ENCODE measurements at regions not wholly inside any gene's neighbourhood (a gene's known extent, or its start where the extent isn't known, plus 50 kb on each side); places are given as distances from the start of the nearest gene placed in this dataset.
A peak's percentile ranks its signal among the peaks of the same experiment; 100 is the strongest.

DNA sequence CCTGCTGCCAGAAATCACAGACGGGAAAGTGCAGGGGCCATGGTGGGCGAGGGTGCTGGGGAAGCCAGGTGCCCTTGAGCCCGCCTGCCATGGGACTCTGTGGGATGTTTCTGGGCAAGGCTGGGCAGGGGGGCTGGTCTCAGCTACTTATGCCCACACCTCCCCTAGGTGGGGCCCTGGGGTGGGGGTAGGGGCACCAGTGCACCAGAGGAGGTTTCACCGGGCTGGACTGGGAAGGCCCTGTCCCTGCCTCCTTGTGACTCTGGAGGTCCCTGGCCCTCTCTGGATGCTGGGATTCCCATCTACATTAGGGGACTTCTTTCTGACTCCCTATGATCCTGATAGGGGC lies 75.2 kb upstream of the WNT11 start:
- CTCF ChIA-PET, result no interaction called here
- H3K27ac ChIP-seq (ENCODE audit: low read depth, low read length), result no peak overlapping the region
- no peaks in the 10 kb centered on the region for H3K36me3 ChIP-seq (ENCODE audit: control insufficient read depth in 2 of 3, insufficient read depth in 3 of 3, low read length in 3 of 3)
- intact Hi-C loops (cut with micrococcal nuclease), result no loop called here
- H3K9me3 ChIP-seq (ENCODE audit: control insufficient read depth in 2 of 3, low read length in 3 of 3), result no peaks in the 10 kb centered on the region
- Mint-ChIP-seq H3K36me3 (no peaks in the 10 kb centered on the region), H3K4me3 (no peak overlapping the region), H3K27ac (no peak overlapping the region), H3K9me3 (peaks cover 0 to 2% (median 0%) of the 10 kb centered on the region in 11 donors), H3K4me1 (peaks cover 0 to 20% (median 13%) of the 10 kb centered on the region in 7 donors), H3K27me3 (peaks cover 0 to 3% (median 0%) of the 10 kb centered on the region in 5 donors)
- ATAC-seq (no peak), DNase-seq (no peak)
- no peaks in the 10 kb centered on the region for H3K4me1 ChIP-seq (ENCODE audit: control insufficient read depth in 2 of 2, insufficient read depth in 2 of 2, low read length in 2 of 2)
- H3K4me3 ChIP-seq (ENCODE audit: low read length), result no peak overlapping the region
- no peaks in the 10 kb centered on the region for H3K27me3 ChIP-seq (ENCODE audit: control insufficient read depth in 2 of 2, insufficient read depth in 2 of 2, low read length in 2 of 2)
- POLR2A ChIA-PET, result no interaction called here

DNA sequence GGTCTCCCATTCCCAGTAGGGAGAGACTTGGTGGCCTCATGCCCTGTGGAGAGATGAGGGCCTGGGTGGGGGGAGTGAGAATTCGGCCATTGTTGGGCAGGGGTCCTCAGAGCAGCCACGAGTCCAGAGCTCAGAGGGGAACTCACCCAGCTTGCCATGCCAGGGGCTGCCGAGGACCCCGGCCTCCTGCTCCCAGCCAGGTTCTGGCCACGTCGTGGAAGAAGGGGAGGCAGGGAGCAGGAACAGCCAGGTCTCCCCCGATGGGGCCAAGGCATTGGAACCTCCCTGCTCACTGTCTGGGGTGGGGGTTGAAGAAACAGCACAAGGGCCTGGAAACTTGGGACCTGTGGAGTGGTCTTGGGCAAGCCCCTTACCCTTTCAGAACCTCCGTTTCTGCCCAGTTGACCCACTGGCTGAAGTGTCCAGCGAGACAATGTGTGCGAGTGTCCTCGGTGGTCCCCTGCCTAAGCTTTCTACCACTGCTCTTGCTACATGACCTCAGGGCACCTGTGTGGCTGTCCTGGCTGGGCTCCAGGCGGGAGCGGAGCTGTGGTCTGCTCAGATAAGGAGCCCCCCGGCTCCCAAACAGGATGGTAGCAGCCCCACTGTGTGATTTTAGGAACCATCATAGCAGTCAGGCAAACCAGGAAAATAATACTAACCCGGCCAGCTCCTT lies 74.7 kb upstream of the WNT11 start:
- H3K36me3 ChIP-seq (ENCODE audit: control insufficient read depth in 2 of 3, insufficient read depth in 3 of 3, low read length in 3 of 3), result no peaks in the 10 kb centered on the region
- CTCF ChIA-PET, result no interaction called here
- peaks cover 0 to 15% (median 8%) of the 10 kb centered on the region in 7 donors for H3K4me1 Mint-ChIP-seq
- no peaks in the 10 kb centered on the region for H3K27me3 ChIP-seq (ENCODE audit: control insufficient read depth in 2 of 2, insufficient read depth in 2 of 2, low read length in 2 of 2)
- no peak overlapping the region for H3K27ac Mint-ChIP-seq
- intact Hi-C loops (cut with micrococcal nuclease), result no loop called here
- no peaks in the 10 kb centered on the region for H3K36me3 Mint-ChIP-seq
- H3K4me3 Mint-ChIP-seq, result no peak overlapping the region
- DNase-seq (no peak), ATAC-seq (no peak)
- no peaks in the 10 kb centered on the region for H3K4me1 ChIP-seq (ENCODE audit: control insufficient read depth in 2 of 2, insufficient read depth in 2 of 2, low read length in 2 of 2)
- POLR2A ChIA-PET, result no interaction called here
- peaks cover 0 to 3% (median 0%) of the 10 kb centered on the region in 5 donors for H3K27me3 Mint-ChIP-seq
- peaks cover 0 to 2% (median 0%) of the 10 kb centered on the region in 11 donors for H3K9me3 Mint-ChIP-seq
- no peak overlapping the region for H3K27ac ChIP-seq (ENCODE audit: low read depth, low read length)
- no peaks in the 10 kb centered on the region for H3K9me3 ChIP-seq (ENCODE audit: control insufficient read depth in 2 of 3, low read length in 3 of 3)
- no peak overlapping the region for H3K4me3 ChIP-seq (ENCODE audit: low read length)

DNA sequence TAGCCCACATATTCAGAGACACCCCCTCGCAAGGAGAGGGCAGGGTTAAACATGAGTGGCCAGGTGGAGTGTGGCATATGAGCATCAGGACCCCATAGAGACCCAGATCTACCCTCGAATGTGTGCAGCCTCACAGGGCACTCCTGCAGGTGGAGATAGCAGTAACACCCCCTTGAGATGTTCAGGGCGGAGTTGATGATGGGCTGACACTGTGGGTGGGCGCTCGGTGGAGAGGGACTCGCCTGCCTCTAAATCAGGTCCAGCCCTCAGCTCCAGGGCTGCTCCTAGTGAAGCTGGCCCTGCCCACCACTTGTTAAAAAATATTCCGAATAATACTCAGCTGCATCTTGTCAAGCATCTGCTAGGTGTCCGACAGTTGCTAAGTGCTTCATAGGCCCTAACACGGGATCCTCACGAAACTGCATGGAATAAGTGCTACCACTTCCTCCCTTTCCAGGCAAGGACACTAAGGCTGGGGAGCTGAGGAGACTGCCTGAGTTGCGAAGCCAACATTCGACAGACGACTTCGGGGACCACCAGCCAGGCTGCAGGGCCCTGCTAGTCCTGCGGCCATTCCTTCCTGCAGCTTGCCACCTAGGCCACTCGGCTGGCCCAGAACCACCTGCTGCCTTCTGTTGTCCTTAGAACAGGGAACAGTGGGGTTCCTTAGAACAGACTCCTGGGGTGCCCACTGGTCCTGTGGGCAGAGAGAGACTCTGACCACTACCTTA lies 74.0 kb upstream of the WNT11 start:
- Mint-ChIP-seq H3K4me3 (no peak overlapping the region), H3K4me1 (peaks cover 0 to 8% (median 3%) of the 10 kb centered on the region in 7 donors), H3K9me3 (no peaks in the 10 kb centered on the region), H3K27ac (peak overlapping the region in 1 of 9 donors; percentile 15), H3K36me3 (no peaks in the 10 kb centered on the region), H3K27me3 (peaks cover 0 to 3% (median 0%) of the 10 kb centered on the region in 5 donors)
- H3K4me1 ChIP-seq (ENCODE audit: control insufficient read depth in 2 of 2, insufficient read depth in 2 of 2, low read length in 2 of 2), result no peaks in the 10 kb centered on the region
- H3K9me3 ChIP-seq (ENCODE audit: control insufficient read depth in 2 of 3, low read length in 3 of 3), result no peaks in the 10 kb centered on the region
- no peaks in the 10 kb centered on the region for H3K27me3 ChIP-seq (ENCODE audit: control insufficient read depth in 2 of 2, insufficient read depth in 2 of 2, low read length in 2 of 2)
- no peak overlapping the region for H3K27ac ChIP-seq (ENCODE audit: low read depth, low read length)
- no peak overlapping the region for H3K4me3 ChIP-seq (ENCODE audit: low read length)
- ChIA-PET CTCF (no interaction called here), POLR2A (no interaction called here)
- intact Hi-C loops (cut with micrococcal nuclease), result no loop called here
- DNase-seq, result no peak
- ATAC-seq, result no peak
- no peaks in the 10 kb centered on the region for H3K36me3 ChIP-seq (ENCODE audit: control insufficient read depth in 2 of 3, insufficient read depth in 3 of 3, low read length in 3 of 3)

DNA sequence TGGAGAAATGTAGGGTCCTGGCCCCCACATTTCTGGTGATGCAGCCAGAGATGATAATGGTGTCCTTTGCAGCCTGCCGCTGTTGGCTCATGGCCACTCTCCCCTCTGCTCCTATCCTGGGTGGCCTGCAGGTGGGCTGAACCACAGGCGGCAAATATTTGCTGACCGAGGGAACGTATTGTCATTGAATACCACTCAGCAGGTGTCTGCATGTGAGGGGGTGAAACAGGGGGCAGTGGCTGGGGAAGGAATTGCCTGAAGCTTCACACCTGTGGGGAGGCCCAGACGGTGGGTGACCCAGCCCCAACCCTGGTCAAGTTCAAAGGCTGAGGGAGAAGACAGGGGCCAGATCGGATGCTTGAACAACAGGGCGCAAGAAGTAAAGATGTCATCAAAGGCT lies 73.3 kb upstream of the WNT11 start:
- H3K4me1 ChIP-seq (ENCODE audit: control insufficient read depth in 2 of 2, insufficient read depth in 2 of 2, low read length in 2 of 2), result no peaks in the 10 kb centered on the region
- Mint-ChIP-seq H3K27ac (peak overlapping the region in 2 of 9 donors; percentile 15 to 62), H3K4me1 (peaks cover 0 to 7% (median 3%) of the 10 kb centered on the region in 7 donors), H3K4me3 (no peak overlapping the region), H3K36me3 (no peaks in the 10 kb centered on the region), H3K9me3 (peaks cover 0 to 4% (median 0%) of the 10 kb centered on the region in 11 donors), H3K27me3 (peaks cover 0 to 4% (median 0%) of the 10 kb centered on the region in 5 donors)
- H3K36me3 ChIP-seq (ENCODE audit: control insufficient read depth in 2 of 3, insufficient read depth in 3 of 3, low read length in 3 of 3), result no peaks in the 10 kb centered on the region
- CTCF ChIA-PET, result no interaction called here
- no peak overlapping the region for H3K4me3 ChIP-seq (ENCODE audit: low read length)
- intact Hi-C loops (cut with micrococcal nuclease), result no loop called here
- POLR2A ChIA-PET, result no interaction called here
- ATAC-seq (no peak), DNase-seq (no peak)
- H3K27ac ChIP-seq (ENCODE audit: low read depth, low read length), result no peak overlapping the region
- no peaks in the 10 kb centered on the region for H3K9me3 ChIP-seq (ENCODE audit: control insufficient read depth in 2 of 3, low read length in 3 of 3)
- no peaks in the 10 kb centered on the region for H3K27me3 ChIP-seq (ENCODE audit: control insufficient read depth in 2 of 2, insufficient read depth in 2 of 2, low read length in 2 of 2)

DNA sequence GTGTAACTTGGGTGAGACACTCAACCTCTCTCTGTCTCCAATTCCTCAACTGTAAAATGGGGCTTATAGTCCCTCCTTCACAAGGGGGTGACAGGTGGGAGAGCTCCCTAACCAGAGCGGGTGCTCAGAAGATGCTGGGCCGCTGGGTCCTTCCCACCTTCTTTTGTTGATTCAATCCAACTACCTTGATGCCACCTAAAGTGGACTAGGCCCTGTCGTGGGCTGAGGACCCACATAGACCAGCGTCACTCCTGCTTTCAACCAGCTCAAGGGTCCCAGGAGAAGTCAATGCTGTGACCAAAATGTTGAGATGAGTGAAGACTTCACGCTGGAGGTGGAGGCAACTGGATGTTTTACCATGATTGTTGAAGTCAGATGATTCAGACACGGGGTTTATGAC lies 72.7 kb upstream of the WNT11 start:
- no peaks in the 10 kb centered on the region for H3K9me3 ChIP-seq (ENCODE audit: control insufficient read depth in 2 of 3, low read length in 3 of 3)
- no peak overlapping the region for H3K27ac ChIP-seq (ENCODE audit: low read depth, low read length)
- no peaks in the 10 kb centered on the region for H3K36me3 Mint-ChIP-seq
- intact Hi-C loops (cut with micrococcal nuclease), result no loop called here
- H3K4me3 Mint-ChIP-seq, result no peak overlapping the region
- ATAC-seq (no peak), DNase-seq (no peak)
- H3K9me3 Mint-ChIP-seq, result peaks cover 0 to 5% (median 0%) of the 10 kb centered on the region in 11 donors
- H3K4me3 ChIP-seq (ENCODE audit: low read length), result no peak overlapping the region
- no peaks in the 10 kb centered on the region for H3K27me3 ChIP-seq (ENCODE audit: control insufficient read depth in 2 of 2, insufficient read depth in 2 of 2, low read length in 2 of 2)
- no peaks in the 10 kb centered on the region for H3K4me1 ChIP-seq (ENCODE audit: control insufficient read depth in 2 of 2, insufficient read depth in 2 of 2, low read length in 2 of 2)
- H3K4me1 Mint-ChIP-seq, result peaks cover 0 to 7% (median 3%) of the 10 kb centered on the region in 7 donors
- ChIA-PET POLR2A (no interaction called here), CTCF (no interaction called here)
- H3K27me3 Mint-ChIP-seq, result peaks cover 0 to 5% (median 0%) of the 10 kb centered on the region in 5 donors
- no peak overlapping the region for H3K27ac Mint-ChIP-seq
- H3K36me3 ChIP-seq (ENCODE audit: control insufficient read depth in 2 of 3, insufficient read depth in 3 of 3, low read length in 3 of 3), result no peaks in the 10 kb centered on the region

DNA sequence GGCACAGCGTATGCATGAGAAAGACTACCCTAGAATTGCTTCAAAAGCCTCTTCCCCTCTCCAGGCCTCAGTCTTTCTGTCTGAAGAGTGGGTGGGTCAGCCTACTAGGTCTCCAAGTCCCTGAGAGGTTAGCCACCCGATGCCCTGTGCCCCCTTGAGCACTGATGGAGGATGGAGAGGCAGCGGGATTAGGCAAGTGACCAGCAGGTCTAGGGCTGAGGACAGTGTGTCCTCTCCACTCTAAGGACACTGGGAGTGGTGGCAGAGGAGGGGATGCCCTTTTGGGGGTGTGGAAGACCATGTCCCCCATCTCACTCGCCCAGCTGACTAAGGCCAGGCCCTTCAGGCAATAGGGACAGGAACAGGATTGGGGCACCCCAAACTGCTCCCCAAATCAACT lies 72.2 kb upstream of the WNT11 start:
- Mint-ChIP-seq H3K4me3 (no peak overlapping the region), H3K27ac (no peak overlapping the region), H3K4me1 (peaks cover 0 to 7% (median 3%) of the 10 kb centered on the region in 7 donors), H3K27me3 (peaks cover 0 to 5% (median 0%) of the 10 kb centered on the region in 5 donors), H3K36me3 (no peaks in the 10 kb centered on the region), H3K9me3 (peaks cover 0 to 5% (median 0%) of the 10 kb centered on the region in 11 donors)
- H3K27ac ChIP-seq (ENCODE audit: low read depth, low read length), result no peak overlapping the region
- no peak for ATAC-seq
- ChIA-PET POLR2A (no interaction called here), CTCF (no interaction called here)
- no peaks in the 10 kb centered on the region for H3K4me1 ChIP-seq (ENCODE audit: control insufficient read depth in 2 of 2, insufficient read depth in 2 of 2, low read length in 2 of 2)
- H3K27me3 ChIP-seq (ENCODE audit: control insufficient read depth in 2 of 2, insufficient read depth in 2 of 2, low read length in 2 of 2), result no peaks in the 10 kb centered on the region
- no peak overlapping the region for H3K4me3 ChIP-seq (ENCODE audit: low read length)
- no peaks in the 10 kb centered on the region for H3K9me3 ChIP-seq (ENCODE audit: control insufficient read depth in 2 of 3, low read length in 3 of 3)
- intact Hi-C loops (cut with micrococcal nuclease), result no loop called here
- no peak for DNase-seq
- no peaks in the 10 kb centered on the region for H3K36me3 ChIP-seq (ENCODE audit: control insufficient read depth in 2 of 3, insufficient read depth in 3 of 3, low read length in 3 of 3)

Data from naive thymus-derived CD4-positive, alpha-beta T cell (primary cell).